DMS 273 treated with DMSO at 0.1 percent for 48 hours (cell line): ENCODE measurements at regions not wholly inside any gene's neighbourhood (a gene's known extent, or its start where the extent isn't known, plus 50 kb on each side); places are given as distances from the start of the nearest gene placed in this dataset.

Experiments used
- DNase-seq: peaks from one replicate; lab custom pipeline; 2025; lab: John Stamatoyannopoulos, UW

GRCh38 chr12:69096669-69097335, 142.6 kb upstream of the CPSF6 start:
- DNase-seq: no peak

- DNase-seq: no peak
Measured at GRCh38 chr12:69097619-69098368, 141.6 kb upstream of the CPSF6 start.

- DNase-seq: no peak
Measured at GRCh38 chr12:69099201-69099837, 140.1 kb upstream of the CPSF6 start.

- DNase-seq: no peak
Measured at GRCh38 chr12:69101505-69101904, 137.9 kb upstream of the CPSF6 start.

GRCh38 chr12:69102856-69103255, 136.5 kb upstream of the CPSF6 start:
- no peak for DNase-seq

- no peak for DNase-seq
Measured at GRCh38 chr12:69105101-69105962, 134.0 kb upstream of the CPSF6 start.

GRCh38 chr12:69106482-69107118, 132.8 kb upstream of the CPSF6 start:
- no peak for DNase-seq

- DNase-seq: no peak
Measured at GRCh38 chr12:69107541-69107940, 131.8 kb upstream of the CPSF6 start.

GRCh38 chr12:69108037-69108436, 131.3 kb upstream of the CPSF6 start:
- no peak for DNase-seq

- DNase-seq: no peak
Measured at GRCh38 chr12:69112616-69113015, 126.8 kb upstream of the CPSF6 start.

GRCh38 chr12:69115099-69115498, 124.3 kb upstream of the CPSF6 start:
- no peak for DNase-seq

GRCh38 chr12:69115951-69116350, 123.4 kb upstream of the CPSF6 start:
- DNase-seq: no peak

GRCh38 chr12:69117566-69118266, 121.7 kb upstream of the CPSF6 start:
- DNase-seq: no peak

GRCh38 chr12:69118516-69118915, 120.9 kb upstream of the CPSF6 start:
- DNase-seq: no peak

- no peak for DNase-seq
Measured at GRCh38 chr12:69119770-69120169, 119.6 kb upstream of the CPSF6 start.

GRCh38 chr12:69120354-69120753, 119.0 kb upstream of the CPSF6 start:
- no peak for DNase-seq

GRCh38 chr12:69123311-69123710, 116.1 kb upstream of the CPSF6 start:
- no peak for DNase-seq

- no peak for DNase-seq
Measured at GRCh38 chr12:69123919-69124638, 115.3 kb upstream of the CPSF6 start.

- DNase-seq: no peak
Measured at GRCh38 chr12:69129017-69129416, 110.4 kb upstream of the CPSF6 start.

GRCh38 chr12:69129564-69129963, 109.8 kb upstream of the CPSF6 start:
- DNase-seq: no peak
